HCT116 (cell line): ENCODE measurements at regions not wholly inside any gene's neighbourhood (a gene's known extent, or its start where the extent isn't known, plus 50 kb on each side); places are given as distances from the start of the nearest gene placed in this dataset.
"Not testable (repeated sequence)": the region's sequence is repeated elsewhere in the genome, so short reads cannot be mapped to it uniquely, and the experiment has no call there.

ENCODE experiments used
- ATAC-seq: fragments of 200-7000 bp; cut with Tn5 transposase; 2 replicates; pipeline ENCODE4 v1.9.1; 2020; ENCODE audit warnings: mild to moderate bottlenecking, moderate library complexity
- BruUV-seq: library from RNA; stranded (reverse); fragments of 400-500 nt; replicated peaks from 2 replicates; lab custom pipeline; 2021; lab: Mats Ljungman, UMichigan
- CTCF ChIA-PET: fragments of 300-600 bp; sonication (Branson Sonifier 250); formaldehyde crosslinking; loops from one replicate; lab custom pipeline; 2021; ENCODE audit warnings: antibody characterized with exemption; lab: Charles Lee
- POLR2A ChIA-PET: fragments of 300-600, 350-600 bp; sonication (Branson Sonifier 250); formaldehyde crosslinking; loops from one replicate; lab custom pipeline; 2021; ENCODE audit warnings: antibody characterized with exemption; lab: Charles Lee
- RAD21 ChIA-PET, 2 experiments: fragments of 300-600 bp; sonication (Branson Sonifier 250); formaldehyde crosslinking; loops; one replicate each; lab custom pipeline; 2023; ENCODE audit warnings: low total read pairs in 2 of 2; ENCODE audit not compliant: uncharacterized antibody in 2 of 2, unreplicated experiment in 2 of 2, low non-redundant PET in 1 of 2; lab: Charles Lee
- DNase-seq: peaks from one replicate; pipeline ENCODE4 v3.0.0-alpha.2; 2010; ENCODE audit warnings: low read depth, low spot score
- H2AFZ ChIP-seq: fragments of 200-600 bp; shearing (Covaris generic), sonication (generic); 2 replicates; pipeline ENCODE4 v1.6.1; 2017; ENCODE audit warnings: low read depth, mixed run types, mixed read lengths, antibody characterized with exemption, low read length; ENCODE audit not compliant: poor library complexity, severe bottlenecking
- H3K27ac ChIP-seq: 2 replicates; pipeline ENCODE4 v1.5.1; 2012; ENCODE audit warnings: low read depth, low read length
- H3K27me3 ChIP-seq: fragments of 200-600 bp; sonication (generic); 2 replicates; pipeline ENCODE4 v1.6.1; 2016; ENCODE audit warnings: mixed run types, low read length, mixed read lengths; ENCODE audit not compliant: insufficient read depth
- H3K36me3 ChIP-seq, 2 experiments: fragments of 200-500 bp in 1 of 2; fragments of 200-600 bp in 1 of 2; sonication (Bioruptor generic) in 1 of 2; sonication (generic) in 1 of 2; 2 replicates each; pipeline versions ENCODE4 v1.5.1 to v1.6.1; 2014 to 2016; ENCODE audit warnings: low read length in 2 of 2, inconsistent platforms in 1 of 2, mixed read lengths in 1 of 2, mixed run types in 1 of 2; ENCODE audit not compliant: insufficient read depth in 2 of 2, control insufficient read depth in 1 of 2
- H3K4me1 ChIP-seq, 2 experiments: fragments of 200-600 bp in 1 of 2; sonication (generic) in 1 of 2; 2 replicates each; pipeline versions ENCODE4 v1.5.1 to v1.6.1; 2012 to 2017; ENCODE audit warnings: low read length in 2 of 2, inconsistent platforms in 1 of 2, mild to moderate bottlenecking in 1 of 2, mixed read lengths in 1 of 2, mixed run types in 1 of 2, moderate library complexity in 1 of 2; ENCODE audit not compliant: insufficient read depth in 2 of 2, control insufficient read depth in 1 of 2
- H3K4me2 ChIP-seq: fragments of 200-600 bp; sonication (generic); 2 replicates; pipeline ENCODE4 v1.6.1; 2017; ENCODE audit warnings: mixed run types, low read length, mixed read lengths
- H3K4me3 ChIP-seq, 2 experiments: fragments of 200-600 bp in 1 of 2; sonication (generic) in 1 of 2; replicated peaks in 1 of 2; 2 replicates each; pipeline ENCODE4 v1.5.1; 2011 to 2016; ENCODE audit warnings: low read length in 2 of 2, control low read depth in 1 of 2, low read depth in 1 of 2, mild to moderate bottlenecking in 1 of 2, mixed read lengths in 1 of 2, mixed run types in 1 of 2
- H3K79me2 ChIP-seq: fragments of 200-600 bp; sonication (generic); 2 replicates; pipeline ENCODE4 v1.6.1; 2017; ENCODE audit warnings: mild to moderate bottlenecking, mixed run types, low read length, moderate library complexity, mixed read lengths; ENCODE audit not compliant: insufficient read depth
- H3K9ac ChIP-seq: fragments of 200-600 bp; sonication (generic); 2 replicates; pipeline ENCODE4 v1.6.1; 2016; ENCODE audit warnings: low read length, mixed read lengths
- H3K9me2 ChIP-seq: fragments of 200-600 bp; sonication (generic), shearing (Covaris generic); 2 replicates; pipeline ENCODE4 v1.6.1; 2017; ENCODE audit warnings: mixed run types, mild to moderate bottlenecking, moderate library complexity; ENCODE audit not compliant: insufficient read depth
- H3K9me3 ChIP-seq, 2 experiments: fragments of 200-500 bp in 1 of 2; fragments of 200-600 bp in 1 of 2; sonication (Bioruptor generic) in 1 of 2; sonication (generic) in 1 of 2; 2 replicates each; pipeline ENCODE4 v1.6.1; 2014 to 2017; ENCODE audit warnings: low read length in 2 of 2, mixed read lengths in 2 of 2, inconsistent platforms in 1 of 2, low read depth in 1 of 2, mild to moderate bottlenecking in 1 of 2, mixed run types in 1 of 2, moderate library complexity in 1 of 2; ENCODE audit not compliant: control insufficient read depth in 1 of 2, insufficient read depth in 1 of 2
- H4K20me1 ChIP-seq: fragments of 200-600 bp; sonication (generic), shearing (Covaris generic); 2 replicates; pipeline ENCODE4 v1.6.1; 2017; ENCODE audit warnings: mixed run types, mild to moderate bottlenecking, moderate library complexity; ENCODE audit not compliant: insufficient read depth
- intact Hi-C: fragments of 100-400 bp; cut with micrococcal nuclease; formaldehyde crosslinking; loops from 2 replicates; pipeline ENCODE4 v1.10.0; 2022

DNA sequence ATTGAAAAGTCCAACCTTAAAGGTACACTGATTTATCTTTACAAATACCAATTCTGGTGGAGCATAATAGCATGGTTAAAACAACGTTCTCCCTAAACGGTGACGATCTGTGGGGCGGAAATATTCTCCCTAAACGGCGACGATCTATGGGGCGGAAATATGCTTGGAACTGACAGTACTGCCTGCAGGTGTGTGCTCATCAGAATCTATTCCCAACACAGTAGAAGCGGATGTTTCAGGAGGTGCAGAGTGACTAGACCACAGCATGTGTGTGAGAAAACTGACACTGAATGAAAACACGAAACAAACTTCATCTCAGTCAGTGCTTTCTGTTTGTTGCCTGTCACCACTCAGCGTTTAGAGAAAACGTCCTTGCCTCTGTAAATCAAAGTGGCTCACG lies 210.0 kb downstream of the BANP start:
- H3K27ac ChIP-seq, intact Hi-C loops, H3K4me2 ChIP-seq, H3K4me1 ChIP-seq, H4K20me1 ChIP-seq, H3K9ac ChIP-seq, CTCF ChIA-PET, ATAC-seq, H3K36me3 ChIP-seq, H2AFZ ChIP-seq, DNase-seq, RAD21 ChIA-PET, H3K4me3 ChIP-seq, H3K27me3 ChIP-seq, BruUV-seq, H3K9me2 ChIP-seq, H3K9me3 ChIP-seq, H3K79me2 ChIP-seq, POLR2A ChIA-PET: not testable (repeated sequence)

DNA sequence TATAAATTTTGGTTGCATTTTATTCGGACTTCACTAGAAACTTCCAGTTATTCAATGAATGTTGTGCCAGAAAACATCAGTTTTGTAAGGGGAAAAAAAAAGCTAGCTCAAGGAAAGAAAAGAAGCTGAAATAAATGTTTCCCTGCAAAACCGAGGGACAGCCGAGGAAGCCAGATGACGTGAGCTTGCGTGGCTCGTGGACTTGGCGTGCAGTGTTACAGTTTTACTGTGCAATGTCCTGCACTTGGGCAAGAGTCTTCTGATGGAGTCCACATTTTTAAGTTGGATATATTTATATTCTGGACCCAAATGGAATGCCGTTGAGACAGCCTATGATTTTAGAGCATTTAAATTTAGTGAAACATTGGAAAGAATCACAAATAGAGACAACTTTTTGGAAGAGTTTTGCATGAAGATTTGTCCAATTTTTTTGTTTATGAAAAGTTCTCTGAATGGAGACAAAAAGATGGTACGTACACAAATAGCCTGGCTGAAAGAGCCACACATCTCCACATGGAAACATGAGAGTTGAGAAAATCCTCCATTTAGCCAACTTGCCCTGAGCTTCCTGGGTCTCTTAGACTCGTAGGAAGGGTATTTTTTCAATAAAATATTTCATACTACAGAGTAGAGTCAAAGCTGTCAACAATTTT lies 210.5 kb downstream of the BANP start:
- BruUV-seq = not testable (repeated sequence)

DNA sequence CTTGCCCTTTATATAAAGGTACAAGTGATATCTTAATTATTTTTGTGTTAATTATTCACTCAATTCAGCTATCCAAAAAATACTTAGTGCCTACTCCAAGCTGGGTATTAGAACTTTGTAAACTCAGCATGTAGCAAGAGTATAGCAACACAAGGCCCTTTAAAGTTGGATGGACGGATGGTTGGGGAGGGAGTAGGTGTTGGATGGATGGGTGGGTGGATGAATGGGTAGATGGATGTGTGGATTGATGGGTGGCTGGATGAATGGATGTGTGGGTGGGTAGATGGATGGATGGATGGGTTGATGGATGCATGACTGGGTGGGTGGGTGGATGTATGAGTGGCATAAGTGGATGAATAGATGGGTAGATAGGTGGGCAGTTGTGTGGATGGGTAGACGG lies 211.5 kb downstream of the BANP start:
- POLR2A ChIA-PET, H3K27ac ChIP-seq, CTCF ChIA-PET, H3K4me3 ChIP-seq, intact Hi-C loops, H3K9me2 ChIP-seq, H3K79me2 ChIP-seq, H3K4me2 ChIP-seq, H4K20me1 ChIP-seq, H3K9ac ChIP-seq, H2AFZ ChIP-seq, H3K27me3 ChIP-seq, RAD21 ChIA-PET, BruUV-seq, H3K36me3 ChIP-seq, H3K9me3 ChIP-seq, H3K4me1 ChIP-seq, ATAC-seq, DNase-seq: not testable (repeated sequence)

More for the DNA sequence above, 210.5 kb downstream of the BANP start:
- CTCF ChIA-PET, H4K20me1 ChIP-seq, H3K9me3 ChIP-seq, ATAC-seq, H3K27me3 ChIP-seq, H3K9ac ChIP-seq, H3K9me2 ChIP-seq, intact Hi-C loops, H3K4me2 ChIP-seq, DNase-seq, H2AFZ ChIP-seq, H3K79me2 ChIP-seq, POLR2A ChIA-PET, H3K4me1 ChIP-seq, H3K4me3 ChIP-seq, H3K27ac ChIP-seq, H3K36me3 ChIP-seq, RAD21 ChIA-PET: not testable (repeated sequence)

DNA sequence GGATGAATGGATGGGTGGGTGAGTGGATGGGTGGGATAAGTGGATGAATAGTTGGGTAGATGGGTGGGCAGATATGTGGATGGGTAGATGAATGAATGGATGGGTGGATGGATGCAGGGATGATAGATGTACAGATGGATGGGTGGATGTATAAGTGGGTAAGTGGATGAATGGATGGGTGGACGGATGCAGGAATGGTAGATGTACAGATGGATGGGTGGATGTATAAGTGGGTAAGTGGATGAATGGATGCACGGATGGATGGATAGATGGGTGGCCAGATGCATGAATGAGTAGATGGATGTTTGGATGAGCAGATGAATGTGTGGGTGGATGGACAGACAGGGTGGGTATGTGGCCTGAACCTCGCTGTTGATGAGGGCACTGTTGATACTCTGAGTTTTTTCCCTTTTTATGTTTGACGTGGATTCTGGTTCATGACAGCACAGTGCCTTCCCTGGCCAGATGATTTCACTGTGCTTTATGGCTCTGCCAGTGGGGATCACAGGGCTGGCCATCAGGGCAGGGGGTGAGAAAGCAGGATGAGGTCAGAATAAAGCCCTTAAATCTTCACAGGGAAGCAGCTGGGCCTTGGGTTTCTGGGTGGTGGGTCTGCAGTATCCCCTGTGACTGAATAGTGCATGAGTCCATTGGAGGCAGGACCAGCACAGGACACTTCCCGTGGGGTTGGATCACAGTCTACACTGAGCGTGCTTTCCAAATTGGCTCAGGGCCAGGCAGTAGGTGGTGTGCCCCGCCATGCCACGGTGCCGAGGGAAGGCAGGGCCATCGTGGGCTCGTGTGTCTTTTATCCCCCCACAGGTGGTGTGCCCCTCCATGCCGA lies 213.2 kb downstream of the BANP start:
- H3K36me3 ChIP-seq = not testable (repeated sequence)

More for the DNA sequence above, 213.2 kb downstream of the BANP start:
- ATAC-seq, intact Hi-C loops, H3K9me2 ChIP-seq, H3K9me3 ChIP-seq, RAD21 ChIA-PET, CTCF ChIA-PET, H3K4me1 ChIP-seq, H4K20me1 ChIP-seq, H3K79me2 ChIP-seq, H3K4me3 ChIP-seq, H3K27me3 ChIP-seq, H3K9ac ChIP-seq, BruUV-seq, H3K27ac ChIP-seq, POLR2A ChIA-PET, H3K4me2 ChIP-seq, H2AFZ ChIP-seq, DNase-seq: not testable (repeated sequence)
